Liver (tissue), 8 donors: ENCODE measurements at regions not wholly inside any gene's neighbourhood (a gene's known extent, or its start where the extent isn't known, plus 50 kb on each side); places are given as distances from the start of the nearest gene placed in this dataset.

Source experiments
- DNase-seq: peaks from one replicate; pipeline ENCODE4 v3.0.0-alpha.2; 2017; ENCODE audit warnings: low spot score
- H3K27ac ChIP-seq, 2 donors: one replicate each; pipeline ENCODE4 v1.7.0; 2013; ENCODE audit warnings: inconsistent platforms in 2 of 2, low read length in 2 of 2, control low read depth in 1 of 2, low read depth in 1 of 2, mild to moderate bottlenecking in 1 of 2
- H3K27me3 ChIP-seq, 4 donors: one replicate each; pipeline versions ENCODE4 v1.6.1 to v1.7.0; 2013; ENCODE audit warnings: low read length in 3 of 4, inconsistent platforms in 1 of 4, mild to moderate bottlenecking in 1 of 4, moderate library complexity in 1 of 4; ENCODE audit not compliant: control insufficient read depth in 4 of 4, insufficient read depth in 4 of 4
- H3K36me3 ChIP-seq, 4 donors: one replicate each; pipeline versions ENCODE4 v1.6.1 to v1.7.0; 2013; ENCODE audit warnings: low read length in 3 of 4, mild to moderate bottlenecking in 3 of 4, low read depth in 1 of 4, moderate library complexity in 1 of 4; ENCODE audit not compliant: control insufficient read depth in 4 of 4, insufficient read depth in 3 of 4
- H3K4me1 ChIP-seq, 4 donors: one replicate each; pipeline versions ENCODE4 v1.6.1 to v1.7.0; 2013; ENCODE audit warnings: low read length in 3 of 4, mild to moderate bottlenecking in 3 of 4, moderate library complexity in 1 of 4; ENCODE audit not compliant: control insufficient read depth in 4 of 4, insufficient read depth in 4 of 4
- H3K4me3 ChIP-seq, 3 donors: one replicate each; pipeline versions ENCODE4 v1.6.1 to v1.7.0; 2013; ENCODE audit warnings: low read length in 3 of 3, control low read depth in 1 of 3, low read depth in 1 of 3, mild to moderate bottlenecking in 1 of 3
- H3K9ac ChIP-seq, 2 donors: one replicate each; pipeline ENCODE4 v1.7.0; 2013; ENCODE audit warnings: low read length in 2 of 2, mild to moderate bottlenecking in 2 of 2, moderate library complexity in 2 of 2, control low read depth in 1 of 2, low read depth in 1 of 2
- H3K9me3 ChIP-seq, 4 donors: one replicate each; pipeline versions ENCODE4 v1.6.1 to v1.7.0; 2013; ENCODE audit warnings: low read length in 3 of 4; ENCODE audit not compliant: control insufficient read depth in 4 of 4
- ATF3 ChIP-seq: IDR thresholded peaks from 2 replicates; pipeline ENCODE4 v1.6.1; 2016; ENCODE audit warnings: antibody characterized with exemption
- CTCF ChIP-seq: fragments of 150-350 bp; IDR thresholded peaks from 2 replicates; pipeline ENCODE4 v1.5.1; 2017; ENCODE audit warnings: improper control_type of control experiment, low read depth, low read length; ENCODE audit not compliant: missing input control
- FOXA1 ChIP-seq: IDR thresholded peaks from 2 replicates; pipeline ENCODE4 v1.6.1; 2016; ENCODE audit warnings: antibody characterized with exemption
- GABPA ChIP-seq, 2 donors: IDR thresholded peaks in 1 of 2; conservative IDR thresholded peaks in 1 of 2; 2 replicates each; pipeline ENCODE4 v1.6.1; 2016; ENCODE audit warnings: antibody characterized with exemption in 2 of 2, mild to moderate bottlenecking in 1 of 2, moderate library complexity in 1 of 2
- HNF4G ChIP-seq: IDR thresholded peaks from 2 replicates; pipeline ENCODE4 v1.6.1; 2016; ENCODE audit warnings: antibody characterized with exemption
- JUND ChIP-seq, 2 donors: IDR thresholded peaks; 2 replicates each; pipeline ENCODE4 v1.6.1; 2016; ENCODE audit warnings: antibody characterized with exemption in 2 of 2
- MAX ChIP-seq: IDR thresholded peaks from 2 replicates; pipeline ENCODE4 v1.6.1; 2016; ENCODE audit warnings: antibody characterized with exemption
- NR2F2 ChIP-seq: IDR thresholded peaks from 2 replicates; pipeline ENCODE4 v1.6.1; 2016; ENCODE audit warnings: antibody characterized with exemption
- RAD21 ChIP-seq, 2 donors: IDR thresholded peaks; 2 replicates each; pipeline ENCODE4 v1.6.1; 2016; ENCODE audit warnings: antibody characterized with exemption in 2 of 2, mild to moderate bottlenecking in 2 of 2
- REST ChIP-seq: IDR thresholded peaks from 2 replicates; pipeline ENCODE4 v1.6.1; 2016; ENCODE audit warnings: antibody characterized with exemption, mild to moderate bottlenecking
- RXRA ChIP-seq, 2 donors: IDR thresholded peaks; 2 replicates each; pipeline ENCODE4 v1.6.1; 2017 to 2018; ENCODE audit warnings: antibody characterized with exemption in 2 of 2, mild to moderate bottlenecking in 1 of 2
- SP1 ChIP-seq: IDR thresholded peaks from 2 replicates; pipeline ENCODE4 v1.6.1; 2018; ENCODE audit warnings: antibody characterized with exemption, mild to moderate bottlenecking
- TAF1 ChIP-seq: conservative IDR thresholded peaks from 2 replicates; pipeline ENCODE4 v1.6.1; 2016; ENCODE audit warnings: antibody characterized with exemption, mild to moderate bottlenecking
- YY1 ChIP-seq: IDR thresholded peaks from 2 replicates; pipeline ENCODE4 v1.6.1; 2016; ENCODE audit warnings: antibody characterized with exemption, mild to moderate bottlenecking
- ZBTB33 ChIP-seq: IDR thresholded peaks from 2 replicates; pipeline ENCODE4 v1.6.1; 2016; ENCODE audit warnings: antibody characterized with exemption
- WGBS: extraction: QIAGEN DNeasy Blood & Tissue Kit; methylation state at CpG from one replicate; pipeline ENCODE4 v1.1.7; 2013; 5-methylcytosine and 5-hydroxymethylcytosine counted together
- donor health status: healthy.
- donor health status: healthy.
- donor health status: healthy.
- donor health status: healthy.
- donor health status: healthy.

GRCh38 chr9:11577522-11577921 is 964.7 kb upstream of the PTPRD start:
- TF ChIP-seq GABPA (IDR thresholded peaks at IDR 0.05 in 1 of 2, conservative IDR thresholded peaks at IDR 0.05 in 1 of 2) = no peak
- no peak for TF ChIP-seq TAF1
- TF ChIP-seq FOXA1 = no peak
- no peak for TF ChIP-seq NR2F2
- no peak for TF ChIP-seq RAD21 (IDR thresholded peaks at IDR 0.05)
- TF ChIP-seq ZBTB33 = no peak
- no peak for TF ChIP-seq MAX
- no peak for TF ChIP-seq YY1
- no peak overlapping the region for H3K27ac ChIP-seq
- no peak overlapping the region for H3K4me3 ChIP-seq
- H3K9me3 ChIP-seq = no peaks in the 10 kb centered on the region
- H3K27me3 ChIP-seq = no peaks in the 10 kb centered on the region
- H3K9ac ChIP-seq = no peak overlapping the region
- no peak for DNase-seq
- H3K4me1 ChIP-seq = no peaks in the 10 kb centered on the region
- 72% methylated on average over 2 of the region's 2 CpGs for WGBS
- no peaks in the 10 kb centered on the region for H3K36me3 ChIP-seq

- Histone ChIP-seq H3K36me3 (no peaks in the 10 kb centered on the region), H3K9ac (no peak overlapping the region), H3K27me3 (no peaks in the 10 kb centered on the region), H3K4me3 (no peak overlapping the region), H3K9me3 (no peaks in the 10 kb centered on the region), H3K27ac (no peak overlapping the region), H3K4me1 (no peaks in the 10 kb centered on the region)
- no peak for TF ChIP-seq RAD21 (IDR thresholded peaks at IDR 0.05)
- TF ChIP-seq ZBTB33 = no peak
- no peak for TF ChIP-seq RXRA (IDR thresholded peaks at IDR 0.05)
- TF ChIP-seq REST = no peak
- no peak for TF ChIP-seq NR2F2
- TF ChIP-seq SP1 = no peak
- TF ChIP-seq JUND (IDR thresholded peaks at IDR 0.05) = no peak
- TF ChIP-seq CTCF = no peak
- no peak for TF ChIP-seq HNF4G
- TF ChIP-seq ATF3 = no peak
- no peak for TF ChIP-seq TAF1
- no peak for DNase-seq
Observed at GRCh38 chr9:11595756-11596155, 983.0 kb upstream of the PTPRD start.
